IMR-90 (cell line): ENCODE measurements at regions not wholly inside any gene's neighbourhood (a gene's known extent, or its start where the extent isn't known, plus 50 kb on each side); places are given as distances from the start of the nearest gene placed in this dataset.

Source experiments
- BHLHE40 ChIP-seq: fragments of 150-350 bp; IDR thresholded peaks from 2 replicates; pipeline ENCODE4 v1.6.1; 2016; ENCODE audit warnings: mild to moderate bottlenecking, low read depth, low read length
- FOS ChIP-seq: fragments of 150-350 bp; IDR thresholded peaks from 2 replicates; pipeline ENCODE4 v1.6.1; 2016; ENCODE audit warnings: low read depth, low read length
- MAFK ChIP-seq: IDR thresholded peaks from 2 replicates; pipeline ENCODE4 v1.6.1; 2012; ENCODE audit warnings: low read depth, low read length, improper control_type of control experiment
- MAZ ChIP-seq: IDR thresholded peaks from 2 replicates; pipeline ENCODE4 v1.6.1; 2012; ENCODE audit warnings: low read depth, mild to moderate bottlenecking, low read length, improper control_type of control experiment, moderate library complexity, borderline replicate concordance
- MXI1 ChIP-seq: IDR thresholded peaks from 2 replicates; pipeline ENCODE4 v1.6.1; 2012; ENCODE audit warnings: low read depth, mild to moderate bottlenecking, low read length, moderate library complexity, borderline replicate concordance
- POLR2A ChIP-seq: IDR thresholded peaks from 2 replicates; pipeline ENCODE4 v1.6.1; 2012; ENCODE audit warnings: mild to moderate bottlenecking, low read depth, low read length
- RAD21 ChIP-seq: IDR thresholded peaks from 2 replicates; pipeline ENCODE4 v1.6.1; 2012; ENCODE audit warnings: low read length, improper control_type of control experiment
- RCOR1 ChIP-seq: IDR thresholded peaks from 2 replicates; pipeline ENCODE4 v1.6.1; 2012; ENCODE audit warnings: mild to moderate bottlenecking, low read length, improper control_type of control experiment; ENCODE audit not compliant: insufficient replicate concordance
- RFX5 ChIP-seq: IDR thresholded peaks from 2 replicates; pipeline ENCODE4 v1.8.0; 2012; ENCODE audit warnings: low read depth, mild to moderate bottlenecking, low read length, moderate library complexity
- SMC3 ChIP-seq: fragments of 150-350 bp; IDR thresholded peaks from 2 replicates; pipeline ENCODE4 v1.6.1; 2016; ENCODE audit warnings: low read depth, mild to moderate bottlenecking, antibody characterized with exemption, low read length, moderate library complexity
- USF2 ChIP-seq: fragments of 150-350 bp; IDR thresholded peaks from 2 replicates; pipeline ENCODE4 v1.6.1; 2017; ENCODE audit warnings: mild to moderate bottlenecking, antibody characterized with exemption, low read length, low read depth
- TF ChIP-seq, protein P1 (sequence below): conservative IDR thresholded peaks from 2 replicates; pipeline ENCODE4 v1.5.1; 2012; ENCODE audit warnings: mild to moderate bottlenecking, low read depth, low read length, improper control_type of control experiment

DNA sequence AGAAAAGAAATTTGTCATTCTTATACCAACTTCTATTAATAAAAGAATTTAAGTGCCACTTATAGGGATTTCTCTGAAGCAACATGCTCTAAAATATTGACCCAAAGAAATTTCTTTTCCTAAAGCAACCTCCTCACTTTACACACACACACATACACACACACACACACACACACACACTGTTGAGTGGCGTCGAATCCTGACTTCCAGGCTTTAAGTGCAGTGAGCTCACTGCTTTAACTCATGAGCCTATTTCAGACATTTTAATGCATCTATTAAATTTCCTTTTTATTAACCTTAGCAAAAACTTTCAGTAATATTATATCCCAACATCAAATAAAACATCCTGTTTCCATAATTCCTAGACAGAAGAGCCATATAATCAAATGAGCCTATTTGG, 229.1 kb upstream of the ACVR2A start:
- TF ChIP-seq, protein P1, sequence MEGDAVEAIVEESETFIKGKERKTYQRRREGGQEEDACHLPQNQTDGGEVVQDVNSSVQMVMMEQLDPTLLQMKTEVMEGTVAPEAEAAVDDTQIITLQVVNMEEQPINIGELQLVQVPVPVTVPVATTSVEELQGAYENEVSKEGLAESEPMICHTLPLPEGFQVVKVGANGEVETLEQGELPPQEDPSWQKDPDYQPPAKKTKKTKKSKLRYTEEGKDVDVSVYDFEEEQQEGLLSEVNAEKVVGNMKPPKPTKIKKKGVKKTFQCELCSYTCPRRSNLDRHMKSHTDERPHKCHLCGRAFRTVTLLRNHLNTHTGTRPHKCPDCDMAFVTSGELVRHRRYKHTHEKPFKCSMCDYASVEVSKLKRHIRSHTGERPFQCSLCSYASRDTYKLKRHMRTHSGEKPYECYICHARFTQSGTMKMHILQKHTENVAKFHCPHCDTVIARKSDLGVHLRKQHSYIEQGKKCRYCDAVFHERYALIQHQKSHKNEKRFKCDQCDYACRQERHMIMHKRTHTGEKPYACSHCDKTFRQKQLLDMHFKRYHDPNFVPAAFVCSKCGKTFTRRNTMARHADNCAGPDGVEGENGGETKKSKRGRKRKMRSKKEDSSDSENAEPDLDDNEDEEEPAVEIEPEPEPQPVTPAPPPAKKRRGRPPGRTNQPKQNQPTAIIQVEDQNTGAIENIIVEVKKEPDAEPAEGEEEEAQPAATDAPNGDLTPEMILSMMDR: no peak
- no peak for TF ChIP-seq RFX5
- TF ChIP-seq POLR2A: no peak
- no peak for TF ChIP-seq SMC3
- TF ChIP-seq MAFK: no peak
- no peak for TF ChIP-seq USF2
- TF ChIP-seq FOS: no peak
- TF ChIP-seq RCOR1: no peak
- TF ChIP-seq BHLHE40: no peak
- TF ChIP-seq RAD21: no peak
- no peak for TF ChIP-seq MAZ
- no peak for TF ChIP-seq MXI1
